ENCODE measurements at regions not wholly inside any gene's neighbourhood (a gene's known extent, or its start where the extent isn't known, plus 50 kb on each side); places are given as distances from the start of the nearest gene placed in this dataset.

GRCh38 chr18:78914249-78914935 lies 65.2 kb upstream of the SALL3 start:
- no peak for DNase-seq
- Histone ChIP-seq H3K36me3 (ENCODE audit: control insufficient read depth, insufficient read depth, low read length) (no peaks in the 10 kb centered on the region), H3K27ac (ENCODE audit: insufficient read depth, low read length, poor library complexity, severe bottlenecking) (no peak overlapping the region), H3K4me1 (ENCODE audit: control insufficient read depth, insufficient read depth, low read length, poor library complexity, severe bottlenecking) (no peaks in the 10 kb centered on the region), H3K4me3 (ENCODE audit: insufficient read depth, low read depth, low read length, poor library complexity, severe bottlenecking) (no peak overlapping the region), H3K9me3 (ENCODE audit: control insufficient read depth, low read length) (no peaks in the 10 kb centered on the region), H3K27me3 (replicated peaks; ENCODE audit: control insufficient read depth, insufficient read depth, low read length, poor library complexity, severe bottlenecking) (no peaks in the 10 kb centered on the region)

GRCh38 chr18:78915446-78916008 lies 64.1 kb upstream of the SALL3 start:
- DNase-seq: no peak
- no peaks in the 10 kb centered on the region for H3K9me3 ChIP-seq (ENCODE audit: control insufficient read depth, low read length)

GRCh38 chr18:78918707-78919106 lies 60.9 kb upstream of the SALL3 start:
- Histone ChIP-seq H3K27me3 (replicated peaks; ENCODE audit: control insufficient read depth, insufficient read depth, low read length, poor library complexity, severe bottlenecking) (no peaks in the 10 kb centered on the region), H3K36me3 (ENCODE audit: control insufficient read depth, insufficient read depth, low read length) (no peaks in the 10 kb centered on the region), H3K9me3 (ENCODE audit: control insufficient read depth, low read length) (no peaks in the 10 kb centered on the region), H3K27ac (ENCODE audit: insufficient read depth, low read length, poor library complexity, severe bottlenecking) (no peak overlapping the region), H3K4me1 (ENCODE audit: control insufficient read depth, insufficient read depth, low read length, poor library complexity, severe bottlenecking) (no peaks in the 10 kb centered on the region), H3K4me3 (ENCODE audit: insufficient read depth, low read depth, low read length, poor library complexity, severe bottlenecking) (no peak overlapping the region)
- no peak for DNase-seq

More at GRCh38 chr18:78915446-78916008, 64.1 kb upstream of the SALL3 start:
- Histone ChIP-seq H3K4me3 (ENCODE audit: insufficient read depth, low read depth, low read length, poor library complexity, severe bottlenecking) (no peak overlapping the region), H3K36me3 (ENCODE audit: control insufficient read depth, insufficient read depth, low read length) (no peaks in the 10 kb centered on the region), H3K27me3 (replicated peaks; ENCODE audit: control insufficient read depth, insufficient read depth, low read length, poor library complexity, severe bottlenecking) (no peaks in the 10 kb centered on the region), H3K27ac (ENCODE audit: insufficient read depth, low read length, poor library complexity, severe bottlenecking) (no peak overlapping the region), H3K4me1 (ENCODE audit: control insufficient read depth, insufficient read depth, low read length, poor library complexity, severe bottlenecking) (no peaks in the 10 kb centered on the region)

- H3K4me3 ChIP-seq (ENCODE audit: insufficient read depth, low read depth, low read length, poor library complexity, severe bottlenecking): no peak overlapping the region
- no peak for DNase-seq
- H3K36me3 ChIP-seq (ENCODE audit: control insufficient read depth, insufficient read depth, low read length): no peaks in the 10 kb centered on the region
Observed at GRCh38 chr18:78919956-78920355, 59.7 kb upstream of the SALL3 start.

GRCh38 chr18:78920456-78921138 lies 59.0 kb upstream of the SALL3 start:
- DNase-seq: no peak
- Histone ChIP-seq H3K4me1 (ENCODE audit: control insufficient read depth, insufficient read depth, low read length, poor library complexity, severe bottlenecking) (no peaks in the 10 kb centered on the region), H3K36me3 (ENCODE audit: control insufficient read depth, insufficient read depth, low read length) (no peaks in the 10 kb centered on the region)

More at GRCh38 chr18:78919956-78920355, 59.7 kb upstream of the SALL3 start:
- Histone ChIP-seq H3K4me1 (ENCODE audit: control insufficient read depth, insufficient read depth, low read length, poor library complexity, severe bottlenecking) (no peaks in the 10 kb centered on the region), H3K9me3 (ENCODE audit: control insufficient read depth, low read length) (no peaks in the 10 kb centered on the region), H3K27ac (ENCODE audit: insufficient read depth, low read length, poor library complexity, severe bottlenecking) (no peak overlapping the region), H3K27me3 (replicated peaks; ENCODE audit: control insufficient read depth, insufficient read depth, low read length, poor library complexity, severe bottlenecking) (no peaks in the 10 kb centered on the region)

GRCh38 chr18:78922856-78923255 lies 56.8 kb upstream of the SALL3 start:
- Histone ChIP-seq H3K27ac (ENCODE audit: insufficient read depth, low read length, poor library complexity, severe bottlenecking) (no peak overlapping the region), H3K27me3 (replicated peaks; ENCODE audit: control insufficient read depth, insufficient read depth, low read length, poor library complexity, severe bottlenecking) (no peaks in the 10 kb centered on the region), H3K4me3 (ENCODE audit: insufficient read depth, low read depth, low read length, poor library complexity, severe bottlenecking) (no peak overlapping the region), H3K36me3 (ENCODE audit: control insufficient read depth, insufficient read depth, low read length) (no peaks in the 10 kb centered on the region), H3K9me3 (ENCODE audit: control insufficient read depth, low read length) (no peaks in the 10 kb centered on the region), H3K4me1 (ENCODE audit: control insufficient read depth, insufficient read depth, low read length, poor library complexity, severe bottlenecking) (no peaks in the 10 kb centered on the region)
- DNase-seq: no peak

More at GRCh38 chr18:78920456-78921138, 59.0 kb upstream of the SALL3 start:
- Histone ChIP-seq H3K9me3 (ENCODE audit: control insufficient read depth, low read length) (no peaks in the 10 kb centered on the region), H3K4me3 (ENCODE audit: insufficient read depth, low read depth, low read length, poor library complexity, severe bottlenecking) (no peak overlapping the region), H3K27me3 (replicated peaks; ENCODE audit: control insufficient read depth, insufficient read depth, low read length, poor library complexity, severe bottlenecking) (no peaks in the 10 kb centered on the region), H3K27ac (ENCODE audit: insufficient read depth, low read length, poor library complexity, severe bottlenecking) (no peak overlapping the region)

- no peak for DNase-seq
- no peak overlapping the region for H3K27ac ChIP-seq (ENCODE audit: insufficient read depth, low read length, poor library complexity, severe bottlenecking)
- no peaks in the 10 kb centered on the region for H3K36me3 ChIP-seq (ENCODE audit: control insufficient read depth, insufficient read depth, low read length)
- H3K4me3 ChIP-seq (ENCODE audit: insufficient read depth, low read depth, low read length, poor library complexity, severe bottlenecking): no peak overlapping the region
- no peaks in the 10 kb centered on the region for H3K27me3 ChIP-seq (replicated peaks; ENCODE audit: control insufficient read depth, insufficient read depth, low read length, poor library complexity, severe bottlenecking)
- H3K9me3 ChIP-seq (ENCODE audit: control insufficient read depth, low read length): no peaks in the 10 kb centered on the region
- H3K4me1 ChIP-seq (ENCODE audit: control insufficient read depth, insufficient read depth, low read length, poor library complexity, severe bottlenecking): no peaks in the 10 kb centered on the region
Observed at GRCh38 chr18:78924301-78924700, 55.3 kb upstream of the SALL3 start.

- H3K9me3 ChIP-seq (ENCODE audit: control insufficient read depth, low read length): no peaks in the 10 kb centered on the region
Observed at GRCh38 chr18:78924786-78925540, 54.7 kb upstream of the SALL3 start.

GRCh38 chr18:78925557-78926242 lies 53.9 kb upstream of the SALL3 start:
- no peaks in the 10 kb centered on the region for H3K9me3 ChIP-seq (ENCODE audit: control insufficient read depth, low read length)
- no peaks in the 10 kb centered on the region for H3K4me1 ChIP-seq (ENCODE audit: control insufficient read depth, insufficient read depth, low read length, poor library complexity, severe bottlenecking)
- H3K36me3 ChIP-seq (ENCODE audit: control insufficient read depth, insufficient read depth, low read length): no peaks in the 10 kb centered on the region
- H3K27ac ChIP-seq (ENCODE audit: insufficient read depth, low read length, poor library complexity, severe bottlenecking): no peak overlapping the region
- H3K4me3 ChIP-seq (ENCODE audit: insufficient read depth, low read depth, low read length, poor library complexity, severe bottlenecking): no peak overlapping the region
- no peaks in the 10 kb centered on the region for H3K27me3 ChIP-seq (replicated peaks; ENCODE audit: control insufficient read depth, insufficient read depth, low read length, poor library complexity, severe bottlenecking)
- no peak for DNase-seq

More at GRCh38 chr18:78924786-78925540, 54.7 kb upstream of the SALL3 start:
- Histone ChIP-seq H3K4me1 (ENCODE audit: control insufficient read depth, insufficient read depth, low read length, poor library complexity, severe bottlenecking) (no peaks in the 10 kb centered on the region), H3K4me3 (ENCODE audit: insufficient read depth, low read depth, low read length, poor library complexity, severe bottlenecking) (no peak overlapping the region), H3K27ac (ENCODE audit: insufficient read depth, low read length, poor library complexity, severe bottlenecking) (no peak overlapping the region), H3K36me3 (ENCODE audit: control insufficient read depth, insufficient read depth, low read length) (no peaks in the 10 kb centered on the region), H3K27me3 (replicated peaks; ENCODE audit: control insufficient read depth, insufficient read depth, low read length, poor library complexity, severe bottlenecking) (no peaks in the 10 kb centered on the region)
- DNase-seq: no peak

All from effector memory CD4-positive, alpha-beta T cell (primary cell).